Neural cell (in vitro differentiated cells): ENCODE measurements at regions not wholly inside any gene's neighbourhood (a gene's known extent, or its start where the extent isn't known, plus 50 kb on each side); places are given as distances from the start of the nearest gene placed in this dataset.

Source experiments
- H2AFZ ChIP-seq: fragments of 200-600, 300-800 bp; sonication (generic), shearing (Covaris generic); 2 replicates; pipeline ENCODE4 v1.6.0; 2014; ENCODE audit warnings: low read depth, mild to moderate bottlenecking, antibody characterized with exemption, low read length, moderate library complexity
- H3F3A ChIP-seq: fragments of 200-600 bp; shearing (Covaris generic); 2 replicates; pipeline ENCODE4 v1.6.1; 2016; ENCODE audit warnings: mild to moderate bottlenecking, moderate library complexity, mixed read lengths, antibody characterized with exemption, low read length; ENCODE audit not compliant: insufficient read depth, poor library complexity, severe bottlenecking
- H3K27ac ChIP-seq: fragments of 200-600, 300-800 bp; sonication (generic), shearing (Covaris generic); 2 replicates; pipeline ENCODE4 v1.5.1; 2014; ENCODE audit warnings: mild to moderate bottlenecking, low read length, moderate library complexity
- H3K27me3 ChIP-seq: fragments of 300-800, 200-600 bp; sonication (generic), shearing (Covaris generic); 2 replicates; pipeline ENCODE4 v1.6.0; 2014; ENCODE audit warnings: mild to moderate bottlenecking, low read depth, low read length, moderate library complexity; ENCODE audit not compliant: insufficient read depth
- H3K36me3 ChIP-seq: fragments of 300-800, 200-600 bp; sonication (generic), shearing (Covaris generic); 2 replicates; pipeline ENCODE4 v1.5.1; 2014; ENCODE audit warnings: mild to moderate bottlenecking, antibody characterized with exemption, low read length, moderate library complexity; ENCODE audit not compliant: insufficient read depth
- H3K4me2 ChIP-seq: fragments of 300-800, 200-600 bp; sonication (generic), shearing (Covaris generic); 2 replicates; pipeline ENCODE4 v1.6.0; 2014; ENCODE audit warnings: mild to moderate bottlenecking, low read length
- H3K4me3 ChIP-seq: fragments of 300-800, 200-600 bp; sonication (generic), shearing (Covaris generic); 2 replicates; pipeline ENCODE4 v1.5.1; 2014; ENCODE audit warnings: mild to moderate bottlenecking, low read length, moderate library complexity
- H3K79me2 ChIP-seq: fragments of 200-600 bp; shearing (Covaris generic); replicated peaks from 2 replicates; pipeline ENCODE4 v1.6.0; 2014; ENCODE audit warnings: mild to moderate bottlenecking, low read length, moderate library complexity; ENCODE audit not compliant: insufficient read depth
- H3K9ac ChIP-seq: fragments of 300-800, 200-600 bp; sonication (generic), shearing (Covaris generic); 2 replicates; pipeline ENCODE4 v1.6.1; 2016; ENCODE audit warnings: mild to moderate bottlenecking, low read length, mixed read lengths
- H3K9me2 ChIP-seq: fragments of 200-600 bp; shearing (Covaris generic); 2 replicates; pipeline ENCODE4 v1.6.1; 2016; ENCODE audit warnings: mild to moderate bottlenecking, low read length, mixed read lengths; ENCODE audit not compliant: insufficient read depth
- H3K9me3 ChIP-seq: fragments of 200-600, 300-800 bp; sonication (generic), shearing (Covaris generic); 2 replicates; pipeline ENCODE4 v1.6.1; 2016; ENCODE audit warnings: mild to moderate bottlenecking, mixed run types, low read length, moderate library complexity, mixed read lengths
- H4K20me1 ChIP-seq: fragments of 200-600 bp; shearing (Covaris generic); 2 replicates; pipeline ENCODE4 v1.6.1; 2016; ENCODE audit warnings: mild to moderate bottlenecking, mixed run types; ENCODE audit not compliant: insufficient read depth
- EP300 ChIP-seq: fragments of 450-650 bp; conservative IDR thresholded peaks from 2 replicates; pipeline ENCODE4 v1.6.1; 2014; ENCODE audit warnings: antibody characterized with exemption, mild to moderate bottlenecking, moderate library complexity; ENCODE audit not compliant: poor library complexity, severe bottlenecking
- EZH2 ChIP-seq: fragments of 200-600, 300-800 bp; shearing (Covaris generic), sonication (generic); IDR thresholded peaks from 2 replicates; pipeline ENCODE4 v1.6.1; 2014; ENCODE audit warnings: antibody characterized with exemption, low read length, borderline replicate concordance, mild to moderate bottlenecking; ENCODE audit not compliant: insufficient read depth, poor library complexity, severe bottlenecking
- MXI1 ChIP-seq: fragments of 450-650 bp; conservative IDR thresholded peaks from 2 replicates; pipeline ENCODE4 v1.6.1; 2014; ENCODE audit warnings: antibody characterized with exemption, mild to moderate bottlenecking; ENCODE audit not compliant: poor library complexity, severe bottlenecking
- POLR2AphosphoS5 ChIP-seq: IDR thresholded peaks from 2 replicates; pipeline ENCODE4 v1.6.1; 2012
- RAD21 ChIP-seq: fragments of 450-650 bp; conservative IDR thresholded peaks from 2 replicates; pipeline ENCODE4 v1.6.1; 2014; ENCODE audit warnings: antibody characterized with exemption, mild to moderate bottlenecking, moderate library complexity
- REST ChIP-seq: IDR thresholded peaks from 2 replicates; pipeline ENCODE4 v1.6.1; 2012; ENCODE audit warnings: borderline replicate concordance
- SMC3 ChIP-seq: fragments of 450-650 bp; conservative IDR thresholded peaks from 2 replicates; pipeline ENCODE4 v1.6.1; 2014; ENCODE audit warnings: antibody characterized with exemption, mild to moderate bottlenecking, moderate library complexity; ENCODE audit not compliant: poor library complexity
- TAF1 ChIP-seq: IDR thresholded peaks from 2 replicates; pipeline ENCODE4 v1.6.1; 2012; ENCODE audit warnings: low read depth
- TF ChIP-seq, protein P1 (sequence below): fragments of 450-650 bp; IDR thresholded peaks from 2 replicates; pipeline ENCODE4 v1.5.1; 2014; ENCODE audit warnings: antibody characterized with exemption, mild to moderate bottlenecking, moderate library complexity; ENCODE audit not compliant: poor library complexity, severe bottlenecking

GRCh38 chr11:71097506-71098240 lies 154.7 kb downstream of the SHANK2 start:
- Histone ChIP-seq H3K27ac (no peak overlapping the region), H3K79me2 (no peaks in the 10 kb centered on the region), H2AFZ (no peak overlapping the region), H3K9me3 (no peaks in the 10 kb centered on the region), H3K27me3 (no peaks in the 10 kb centered on the region), H3K4me3 (no peak overlapping the region), H3K9ac (no peak overlapping the region), H3K9me2 (no peaks in the 10 kb centered on the region), H4K20me1 (no peaks in the 10 kb centered on the region), H3K36me3 (no peaks in the 10 kb centered on the region), H3K4me2 (no peak overlapping the region), H3F3A (no peaks in the 10 kb centered on the region)
- TF ChIP-seq RAD21 (no peak), TAF1 (no peak), EP300 (no peak), REST (no peak)

DNA sequence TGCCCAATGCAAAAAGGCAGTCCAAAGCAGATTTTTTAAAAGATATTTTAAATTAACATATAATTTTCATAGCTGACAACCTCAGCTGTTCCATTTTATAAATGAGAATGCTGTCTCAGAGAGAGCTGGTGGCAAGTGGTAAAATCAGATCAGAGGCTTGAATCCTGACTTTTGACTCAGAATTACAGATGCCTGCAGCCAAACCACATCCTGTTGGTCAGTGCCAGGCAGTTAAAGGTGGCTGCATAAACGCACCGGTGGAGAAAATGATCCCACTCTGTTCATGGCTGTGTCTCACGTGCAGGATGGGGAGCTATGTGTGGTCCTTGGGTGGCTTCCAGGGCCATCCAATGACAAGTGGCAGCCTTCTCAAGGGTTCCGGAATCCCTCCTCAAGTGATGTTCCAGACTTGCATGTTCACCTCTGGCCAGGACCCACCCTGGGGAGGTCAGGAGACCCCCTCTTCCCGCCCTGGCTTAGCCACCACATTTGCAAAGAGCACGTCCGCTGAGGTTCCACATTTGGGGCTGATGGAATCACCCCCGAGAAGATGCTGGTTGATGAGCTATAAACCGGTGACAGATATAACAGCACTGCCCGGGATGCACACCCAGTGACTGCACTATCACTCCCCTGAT lies 155.5 kb downstream of the SHANK2 start:
- TF ChIP-seq TAF1 (no peak), RAD21 (no peak), SMC3 (no peak), MXI1 (no peak), EZH2 (no peak)

DNA sequence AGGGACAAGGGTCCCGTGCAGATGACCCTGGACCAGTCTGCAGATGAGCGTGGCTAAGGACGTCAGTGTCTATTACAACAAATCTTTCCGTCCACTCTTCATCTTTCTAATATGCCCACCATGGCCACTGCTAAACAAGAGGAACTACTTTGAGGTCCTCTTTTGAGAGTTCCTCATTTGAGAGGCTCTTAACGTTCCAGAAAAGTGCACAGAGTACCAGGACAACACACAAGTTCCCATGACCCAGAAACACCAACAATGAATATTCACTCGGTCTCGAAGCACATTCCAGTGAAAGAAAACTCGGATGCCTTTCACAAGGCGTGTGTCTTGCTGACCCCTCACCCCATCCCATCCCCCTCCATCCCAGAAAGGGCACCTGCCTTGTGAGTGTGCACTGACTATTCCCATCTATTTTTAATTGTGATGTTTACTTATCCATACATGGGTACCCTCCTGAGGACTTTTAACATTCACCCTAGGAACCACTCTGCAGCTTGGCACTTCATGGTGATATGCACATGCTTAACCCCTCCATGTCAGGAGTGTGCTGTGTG lies 157.0 kb downstream of the SHANK2 start:
- H3K9me3 ChIP-seq, result no peaks in the 10 kb centered on the region
- H4K20me1 ChIP-seq, result no peaks in the 10 kb centered on the region

More for the DNA sequence above, 155.5 kb downstream of the SHANK2 start:
- Histone ChIP-seq H3K9me3 (no peaks in the 10 kb centered on the region), H3K9me2 (no peaks in the 10 kb centered on the region), H3K79me2 (no peaks in the 10 kb centered on the region), H3F3A (no peaks in the 10 kb centered on the region), H4K20me1 (no peaks in the 10 kb centered on the region), H3K27ac (no peak overlapping the region), H3K36me3 (no peaks in the 10 kb centered on the region), H3K4me2 (no peak overlapping the region), H2AFZ (no peak overlapping the region), H3K9ac (no peak overlapping the region), H3K27me3 (no peaks in the 10 kb centered on the region), H3K4me3 (no peak overlapping the region)

More for the DNA sequence above, 157.0 kb downstream of the SHANK2 start:
- Histone ChIP-seq H3F3A (no peaks in the 10 kb centered on the region), H3K36me3 (no peaks in the 10 kb centered on the region), H3K4me3 (no peak overlapping the region), H3K27ac (no peak overlapping the region), H3K79me2 (no peaks in the 10 kb centered on the region), H2AFZ (no peak overlapping the region), H3K9me2 (no peaks in the 10 kb centered on the region), H3K9ac (no peak overlapping the region), H3K4me2 (no peak overlapping the region), H3K27me3 (no peaks in the 10 kb centered on the region)
- TF ChIP-seq SMC3, result no peak
- TF ChIP-seq MXI1, result no peak
- no peak for TF ChIP-seq REST
- TF ChIP-seq, protein P1, sequence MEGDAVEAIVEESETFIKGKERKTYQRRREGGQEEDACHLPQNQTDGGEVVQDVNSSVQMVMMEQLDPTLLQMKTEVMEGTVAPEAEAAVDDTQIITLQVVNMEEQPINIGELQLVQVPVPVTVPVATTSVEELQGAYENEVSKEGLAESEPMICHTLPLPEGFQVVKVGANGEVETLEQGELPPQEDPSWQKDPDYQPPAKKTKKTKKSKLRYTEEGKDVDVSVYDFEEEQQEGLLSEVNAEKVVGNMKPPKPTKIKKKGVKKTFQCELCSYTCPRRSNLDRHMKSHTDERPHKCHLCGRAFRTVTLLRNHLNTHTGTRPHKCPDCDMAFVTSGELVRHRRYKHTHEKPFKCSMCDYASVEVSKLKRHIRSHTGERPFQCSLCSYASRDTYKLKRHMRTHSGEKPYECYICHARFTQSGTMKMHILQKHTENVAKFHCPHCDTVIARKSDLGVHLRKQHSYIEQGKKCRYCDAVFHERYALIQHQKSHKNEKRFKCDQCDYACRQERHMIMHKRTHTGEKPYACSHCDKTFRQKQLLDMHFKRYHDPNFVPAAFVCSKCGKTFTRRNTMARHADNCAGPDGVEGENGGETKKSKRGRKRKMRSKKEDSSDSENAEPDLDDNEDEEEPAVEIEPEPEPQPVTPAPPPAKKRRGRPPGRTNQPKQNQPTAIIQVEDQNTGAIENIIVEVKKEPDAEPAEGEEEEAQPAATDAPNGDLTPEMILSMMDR, result no peak
- TF ChIP-seq EZH2, result no peak
- TF ChIP-seq POLR2AphosphoS5, result no peak
- TF ChIP-seq TAF1, result no peak
- TF ChIP-seq RAD21, result no peak
